HEK293 (cell line): ENCODE measurements at regions not wholly inside any gene's neighbourhood (a gene's known extent, or its start where the extent isn't known, plus 50 kb on each side); places are given as distances from the start of the nearest gene placed in this dataset.

ENCODE experiments used
- CTCF ChIA-PET: fragments of 350-600 bp; formaldehyde crosslinking; extraction: SDS; loops from one replicate; lab custom pipeline; 2021; ENCODE audit warnings: antibody characterized with exemption; lab: Yijun Ruan, JAX
- POLR2A ChIA-PET: fragments of 300-600 bp; formaldehyde crosslinking; extraction: SDS; loops from one replicate; lab custom pipeline; 2020; ENCODE audit warnings: antibody characterized with exemption, inconsistent platforms; lab: Yijun Ruan, JAX
- H3K27ac ChIP-seq: fragments of 200-500 bp; sonication (Bioruptor generic); 2 replicates; pipeline ENCODE4 v1.5.1; 2014; ENCODE audit warnings: low read depth, low read length, control low read depth, inconsistent platforms; ENCODE audit errors: extremely low read depth
- H3K36me3 ChIP-seq, 2 experiments: fragments of 200-500 bp in 1 of 2; sonication (Bioruptor generic) in 1 of 2; 1 replicate in 1 of 2; 2 replicates in 1 of 2; pipeline ENCODE4 v1.5.1; 2014 to 2017; ENCODE audit warnings: inconsistent platforms in 2 of 2, low read length in 2 of 2; ENCODE audit not compliant: control insufficient read depth in 2 of 2, insufficient read depth in 1 of 2
- H3K4me1 ChIP-seq: fragments of 200-500 bp; sonication (Bioruptor generic); 2 replicates; pipeline ENCODE4 v1.5.1; 2014; ENCODE audit warnings: mild to moderate bottlenecking, low read length, inconsistent platforms; ENCODE audit not compliant: control insufficient read depth, insufficient read depth
- H3K4me3 ChIP-seq: 2 replicates; pipeline ENCODE4 v1.5.1; 2011; ENCODE audit warnings: low read depth, mild to moderate bottlenecking, control low read depth, low read length, moderate library complexity
- H3K9me3 ChIP-seq: fragments of 200-500 bp; sonication (Bioruptor generic); 2 replicates; pipeline ENCODE4 v1.5.1; 2014; ENCODE audit warnings: low read depth, low read length, inconsistent platforms; ENCODE audit not compliant: control insufficient read depth, insufficient read depth
- HOXD13 ChIP-seq: sonication (generic); formaldehyde crosslinking; IDR thresholded peaks from 2 replicates; pipeline ENCODE4 v1.8.0; 2022; ENCODE audit warnings: missing genetic modification reagents, borderline replicate concordance
- OSR2 ChIP-seq: fragments of 450-650 bp; formaldehyde crosslinking; IDR thresholded peaks from 2 replicates; pipeline ENCODE4 v1.5.1; 2016; ENCODE audit warnings: missing biosample characterization, missing genetic modification characterization
- REPIN1 ChIP-seq: fragments of 450-650 bp; formaldehyde crosslinking; IDR thresholded peaks from 2 replicates; pipeline ENCODE4 v1.5.1; 2017; ENCODE audit warnings: missing biosample characterization, missing genetic modification characterization, low read depth
- SETDB1 ChIP-seq: IDR thresholded peaks from one replicate; pipeline ENCODE4 v1.6.1; 2017; ENCODE audit warnings: mild to moderate bottlenecking, low read length, moderate library complexity, mixed read lengths; ENCODE audit not compliant: insufficient read length
- SP3 ChIP-seq: fragments of 450-650 bp; formaldehyde crosslinking; IDR thresholded peaks from 2 replicates; pipeline ENCODE4 v1.5.1; 2016; ENCODE audit warnings: missing biosample characterization, missing genetic modification characterization
- SP7 ChIP-seq: fragments of 450-650 bp; formaldehyde crosslinking; IDR thresholded peaks from 2 replicates; pipeline ENCODE4 v1.5.1; 2016; ENCODE audit warnings: missing biosample characterization, missing genetic modification characterization
- YY1 ChIP-seq: fragments of 450-650 bp; formaldehyde crosslinking; IDR thresholded peaks from 2 replicates; pipeline ENCODE4 v1.5.1; 2018; ENCODE audit warnings: missing biosample characterization, missing genetic modification characterization
- ZBTB17 ChIP-seq: fragments of 450-650 bp; formaldehyde crosslinking; IDR thresholded peaks from 2 replicates; pipeline ENCODE4 v1.5.1; 2016; ENCODE audit warnings: missing biosample characterization, missing genetic modification characterization
- ZNF140 ChIP-seq: fragments of 450-650 bp; formaldehyde crosslinking; IDR thresholded peaks from 2 replicates; pipeline ENCODE4 v1.5.1; 2016; ENCODE audit warnings: missing biosample characterization, missing genetic modification characterization
- ZNF146 ChIP-seq: fragments of 450-650 bp; formaldehyde crosslinking; IDR thresholded peaks from 2 replicates; pipeline ENCODE4 v1.5.1; 2016; ENCODE audit warnings: missing biosample characterization, missing genetic modification characterization
- ZNF184 ChIP-seq: fragments of 450-650 bp; IDR thresholded peaks from 2 replicates; pipeline ENCODE4 v1.5.1; 2018; ENCODE audit warnings: missing biosample characterization, mild to moderate bottlenecking, missing genetic modification characterization
- ZNF221 ChIP-seq: fragments of 450-650 bp; formaldehyde crosslinking; IDR thresholded peaks from 2 replicates; pipeline ENCODE4 v1.5.1; 2017; ENCODE audit warnings: missing biosample characterization, missing genetic modification characterization, borderline replicate concordance
- ZNF423 ChIP-seq: fragments of 450-650 bp; formaldehyde crosslinking; IDR thresholded peaks from 2 replicates; pipeline ENCODE4 v1.5.1; 2016; ENCODE audit warnings: missing biosample characterization, missing genetic modification characterization
- ZSCAN23 ChIP-seq: fragments of 450-650 bp; formaldehyde crosslinking; IDR thresholded peaks from 2 replicates; pipeline ENCODE4 v1.5.1; 2016; ENCODE audit warnings: missing biosample characterization, missing genetic modification characterization
- TF ChIP-seq, protein P1 (sequence below): fragments of 450-650 bp; formaldehyde crosslinking; IDR thresholded peaks from 2 replicates; pipeline ENCODE4 v1.5.0; 2017; ENCODE audit warnings: missing biosample characterization, missing genetic modification characterization, borderline replicate concordance
- TF ChIP-seq, protein P2 (sequence below): fragments of 450-650 bp; formaldehyde crosslinking; IDR thresholded peaks from 2 replicates; pipeline ENCODE4 v1.5.1; 2016; ENCODE audit warnings: missing biosample characterization, missing genetic modification characterization, low read depth
- TF ChIP-seq, protein P3 (sequence below): fragments of 450-650 bp; formaldehyde crosslinking; IDR thresholded peaks from 2 replicates; pipeline ENCODE4 v1.5.1; 2017; ENCODE audit warnings: missing biosample characterization, missing genetic modification characterization
- TF ChIP-seq, protein P4 (sequence below): fragments of 450-650 bp; formaldehyde crosslinking; IDR thresholded peaks from 2 replicates; pipeline ENCODE4 v1.5.1; 2016; ENCODE audit warnings: missing biosample characterization, missing genetic modification characterization

DNA sequence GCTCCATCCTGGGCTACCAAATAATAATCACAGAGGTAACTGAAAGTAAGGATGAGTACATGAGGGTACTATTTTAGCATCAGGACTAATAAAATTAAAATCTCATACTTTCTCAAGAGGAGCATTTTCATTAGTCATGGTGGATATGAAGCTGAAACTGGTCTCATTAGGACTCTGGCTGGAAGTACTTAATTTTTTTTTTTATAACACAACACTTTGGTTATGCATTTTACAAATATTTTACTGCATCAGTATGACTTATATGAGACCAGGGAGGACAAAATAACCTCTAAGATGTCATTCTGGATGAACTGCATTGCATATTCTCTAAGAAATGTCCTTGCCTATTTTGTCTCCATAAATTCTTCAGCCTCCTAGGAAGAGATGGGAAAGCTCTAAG lies 290.9 kb downstream of the HLX start:
- no peak overlapping the region for H3K27ac ChIP-seq
- TF ChIP-seq SP7 (tag by site-specific recombination) (no peak), ZNF221 (tag by site-specific recombination) (no peak), SETDB1 (no peak), REPIN1 (tag by site-specific recombination) (no peak), ZNF146 (tag by site-specific recombination) (no peak), OSR2 (no peak), ZNF423 (no peak), ZBTB17 (tag by site-specific recombination) (no peak), HOXD13 (no peak), YY1 (tag by site-specific recombination) (no peak), SP3 (tag by site-specific recombination) (no peak), ZNF184 (tag by site-specific recombination) (no peak), ZSCAN23 (no peak)
- TF ChIP-seq, protein P1, sequence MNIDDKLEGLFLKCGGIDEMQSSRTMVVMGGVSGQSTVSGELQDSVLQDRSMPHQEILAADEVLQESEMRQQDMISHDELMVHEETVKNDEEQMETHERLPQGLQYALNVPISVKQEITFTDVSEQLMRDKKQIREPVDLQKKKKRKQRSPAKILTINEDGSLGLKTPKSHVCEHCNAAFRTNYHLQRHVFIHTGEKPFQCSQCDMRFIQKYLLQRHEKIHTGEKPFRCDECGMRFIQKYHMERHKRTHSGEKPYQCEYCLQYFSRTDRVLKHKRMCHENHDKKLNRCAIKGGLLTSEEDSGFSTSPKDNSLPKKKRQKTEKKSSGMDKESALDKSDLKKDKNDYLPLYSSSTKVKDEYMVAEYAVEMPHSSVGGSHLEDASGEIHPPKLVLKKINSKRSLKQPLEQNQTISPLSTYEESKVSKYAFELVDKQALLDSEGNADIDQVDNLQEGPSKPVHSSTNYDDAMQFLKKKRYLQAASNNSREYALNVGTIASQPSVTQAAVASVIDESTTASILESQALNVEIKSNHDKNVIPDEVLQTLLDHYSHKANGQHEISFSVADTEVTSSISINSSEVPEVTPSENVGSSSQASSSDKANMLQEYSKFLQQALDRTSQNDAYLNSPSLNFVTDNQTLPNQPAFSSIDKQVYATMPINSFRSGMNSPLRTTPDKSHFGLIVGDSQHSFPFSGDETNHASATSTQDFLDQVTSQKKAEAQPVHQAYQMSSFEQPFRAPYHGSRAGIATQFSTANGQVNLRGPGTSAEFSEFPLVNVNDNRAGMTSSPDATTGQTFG (tag by site-specific recombination) = no peak
- TF ChIP-seq, protein P2, sequence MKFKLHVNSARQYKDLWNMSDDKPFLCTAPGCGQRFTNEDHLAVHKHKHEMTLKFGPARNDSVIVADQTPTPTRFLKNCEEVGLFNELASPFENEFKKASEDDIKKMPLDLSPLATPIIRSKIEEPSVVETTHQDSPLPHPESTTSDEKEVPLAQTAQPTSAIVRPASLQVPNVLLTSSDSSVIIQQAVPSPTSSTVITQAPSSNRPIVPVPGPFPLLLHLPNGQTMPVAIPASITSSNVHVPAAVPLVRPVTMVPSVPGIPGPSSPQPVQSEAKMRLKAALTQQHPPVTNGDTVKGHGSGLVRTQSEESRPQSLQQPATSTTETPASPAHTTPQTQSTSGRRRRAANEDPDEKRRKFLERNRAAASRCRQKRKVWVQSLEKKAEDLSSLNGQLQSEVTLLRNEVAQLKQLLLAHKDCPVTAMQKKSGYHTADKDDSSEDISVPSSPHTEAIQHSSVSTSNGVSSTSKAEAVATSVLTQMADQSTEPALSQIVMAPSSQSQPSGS (tag by site-specific recombination) = no peak
- TF ChIP-seq, protein P3, sequence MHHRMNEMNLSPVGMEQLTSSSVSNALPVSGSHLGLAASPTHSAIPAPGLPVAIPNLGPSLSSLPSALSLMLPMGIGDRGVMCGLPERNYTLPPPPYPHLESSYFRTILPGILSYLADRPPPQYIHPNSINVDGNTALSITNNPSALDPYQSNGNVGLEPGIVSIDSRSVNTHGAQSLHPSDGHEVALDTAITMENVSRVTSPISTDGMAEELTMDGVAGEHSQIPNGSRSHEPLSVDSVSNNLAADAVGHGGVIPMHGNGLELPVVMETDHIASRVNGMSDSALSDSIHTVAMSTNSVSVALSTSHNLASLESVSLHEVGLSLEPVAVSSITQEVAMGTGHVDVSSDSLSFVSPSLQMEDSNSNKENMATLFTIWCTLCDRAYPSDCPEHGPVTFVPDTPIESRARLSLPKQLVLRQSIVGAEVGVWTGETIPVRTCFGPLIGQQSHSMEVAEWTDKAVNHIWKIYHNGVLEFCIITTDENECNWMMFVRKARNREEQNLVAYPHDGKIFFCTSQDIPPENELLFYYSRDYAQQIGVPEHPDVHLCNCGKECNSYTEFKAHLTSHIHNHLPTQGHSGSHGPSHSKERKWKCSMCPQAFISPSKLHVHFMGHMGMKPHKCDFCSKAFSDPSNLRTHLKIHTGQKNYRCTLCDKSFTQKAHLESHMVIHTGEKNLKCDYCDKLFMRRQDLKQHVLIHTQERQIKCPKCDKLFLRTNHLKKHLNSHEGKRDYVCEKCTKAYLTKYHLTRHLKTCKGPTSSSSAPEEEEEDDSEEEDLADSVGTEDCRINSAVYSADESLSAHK (tag by site-specific recombination) = no peak
- TF ChIP-seq, all 188 proteins: peak for 0
- H3K36me3 ChIP-seq = no peaks in the 10 kb centered on the region
- no peak overlapping the region for H3K4me3 ChIP-seq
- no peaks in the 10 kb centered on the region for H3K9me3 ChIP-seq
- ChIA-PET POLR2A (no interaction called here), CTCF (interaction anchor here (0.6 kb wide), 1 partner anchor 332 kb away, joined by 3 read pairs; no protein-coding TSS in a partner anchor)
- H3K4me1 ChIP-seq = 0 out of 2 replicates have a peak, but pooled peaks cover 2% of the 10 kb centered on the region

DNA sequence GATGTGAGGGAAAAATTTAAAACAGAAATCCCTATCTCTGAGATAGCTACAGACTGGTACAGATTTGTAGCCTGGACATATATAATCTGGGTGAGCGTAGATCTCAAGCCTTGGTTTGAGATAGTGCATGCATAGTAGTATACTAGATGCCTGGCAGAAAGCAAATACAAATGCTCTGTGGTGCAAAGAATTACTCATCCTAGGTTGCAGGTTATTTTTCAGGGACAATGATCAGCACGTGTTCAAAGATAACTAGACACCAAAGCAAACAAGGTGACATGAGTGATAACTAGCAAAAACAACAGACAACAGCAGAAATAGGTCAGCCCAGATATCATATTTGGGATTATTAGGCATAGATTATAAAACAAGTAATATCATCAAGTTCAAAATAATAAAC lies 292.5 kb downstream of the HLX start:
- CTCF ChIA-PET = interaction anchor here (0.8 kb wide), 1 partner anchor 32 kb away, joined by 3 read pairs; no protein-coding TSS in a partner anchor
- POLR2A ChIA-PET = no interaction called here
- TF ChIP-seq SETDB1 (peak; percentile 82), ZNF140 (tag by site-specific recombination) (no peak)
- TF ChIP-seq, protein P4, sequence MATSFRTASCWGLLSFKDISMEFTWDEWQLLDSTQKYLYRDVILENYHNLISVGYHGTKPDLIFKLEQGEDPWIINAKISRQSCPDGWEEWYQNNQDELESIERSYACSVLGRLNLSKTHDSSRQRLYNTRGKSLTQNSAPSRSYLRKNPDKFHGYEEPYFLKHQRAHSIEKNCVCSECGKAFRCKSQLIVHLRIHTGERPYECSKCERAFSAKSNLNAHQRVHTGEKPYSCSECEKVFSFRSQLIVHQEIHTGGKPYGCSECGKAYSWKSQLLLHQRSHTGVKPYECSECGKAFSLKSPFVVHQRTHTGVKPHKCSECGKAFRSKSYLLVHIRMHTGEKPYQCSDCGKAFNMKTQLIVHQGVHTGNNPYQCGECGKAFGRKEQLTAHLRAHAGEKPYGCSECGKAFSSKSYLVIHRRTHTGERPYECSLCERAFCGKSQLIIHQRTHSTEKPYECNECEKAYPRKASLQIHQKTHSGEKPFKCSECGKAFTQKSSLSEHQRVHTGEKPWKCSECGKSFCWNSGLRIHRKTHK (tag by site-specific recombination) = peak; percentile 90
- TF ChIP-seq, all 188 proteins: peak for 2
- Histone ChIP-seq H3K36me3 (no peaks in the 10 kb centered on the region), H3K4me1 (0 out of 2 replicates have a peak, but pooled peaks cover 2% of the 10 kb centered on the region), H3K27ac (no peak overlapping the region), H3K9me3 (no peaks in the 10 kb centered on the region), H3K4me3 (no peak overlapping the region)
